ENCODE measurements at regions not wholly inside any gene's neighbourhood (a gene's known extent, or its start where the extent isn't known, plus 50 kb on each side); places are given as distances from the start of the nearest gene placed in this dataset.
"Not testable (repeated sequence)": the region's sequence is repeated elsewhere in the genome, so short reads cannot be mapped to it uniquely, and the experiment has no call there.

GRCh38 chr20:22691369-22692118 lies 107.2 kb upstream of the FOXA2 start:
- H3K4me1 ChIP-seq, result peaks cover 20% of the 10 kb centered on the region
- H3K4me3 ChIP-seq, result no peak overlapping the region
- DNase-seq (peak; percentile 82), ATAC-seq (peak; percentile 92 to 93)
- intact Hi-C loops (cut with DNase I), result no loop called here
- no peaks in the 10 kb centered on the region for H3K9me3 ChIP-seq
- H3K27ac ChIP-seq, result no peak overlapping the region
- no peaks in the 10 kb centered on the region for H3K27me3 ChIP-seq (ENCODE audit: low read depth)
- peak; percentile 93 for TF ChIP-seq CTCF (IDR thresholded peaks at IDR 0.05)
- no peaks in the 10 kb centered on the region for H3K36me3 ChIP-seq

GRCh38 chr20:22692119-22692475 lies 107.7 kb upstream of the FOXA2 start:
- Histone ChIP-seq H3K9me3 (no peaks in the 10 kb centered on the region), H3K36me3 (no peaks in the 10 kb centered on the region), H3K27ac (no peak overlapping the region), H3K4me3 (no peak overlapping the region), H3K27me3 (ENCODE audit: low read depth) (no peaks in the 10 kb centered on the region), H3K4me1 (peaks cover 20% of the 10 kb centered on the region)
- intact Hi-C loops (cut with DNase I), result no loop called here
- ATAC-seq (no peak), DNase-seq (no peak)
- TF ChIP-seq CTCF (IDR thresholded peaks at IDR 0.05), result no peak

GRCh38 chr20:22692620-22693019 lies 108.2 kb upstream of the FOXA2 start:
- intact Hi-C loops (cut with DNase I), result not testable (repeated sequence)

GRCh38 chr20:22696759-22697158 lies 112.4 kb upstream of the FOXA2 start:
- Histone ChIP-seq H3K27ac (no peak overlapping the region), H3K36me3 (no peaks in the 10 kb centered on the region), H3K27me3 (ENCODE audit: low read depth) (no peaks in the 10 kb centered on the region), H3K9me3 (no peaks in the 10 kb centered on the region), H3K4me3 (no peak overlapping the region), H3K4me1 (peaks cover 8% of the 10 kb centered on the region)
- intact Hi-C loops (cut with DNase I), result no loop called here
- TF ChIP-seq CTCF (IDR thresholded peaks at IDR 0.05), result no peak
- no peak for ATAC-seq
- no peak for DNase-seq

More at GRCh38 chr20:22692620-22693019, 108.2 kb upstream of the FOXA2 start:
- H3K4me1 ChIP-seq, result peaks cover 20% of the 10 kb centered on the region
- not testable (repeated sequence) for H3K27ac ChIP-seq; H3K9me3 ChIP-seq; H3K4me3 ChIP-seq; H3K27me3 ChIP-seq (ENCODE audit: low read depth); H3K36me3 ChIP-seq; ATAC-seq; DNase-seq

- no peak for ATAC-seq
- no peaks in the 10 kb centered on the region for H3K27me3 ChIP-seq (ENCODE audit: low read depth)
- intact Hi-C loops (cut with DNase I), result no loop called here
- H3K27ac ChIP-seq, result no peak overlapping the region
- no peaks in the 10 kb centered on the region for H3K36me3 ChIP-seq
- no peak overlapping the region for H3K4me3 ChIP-seq
- no peak for TF ChIP-seq CTCF (IDR thresholded peaks at IDR 0.05)
- no peak for DNase-seq
- H3K4me1 ChIP-seq, result no peaks in the 10 kb centered on the region
- no peaks in the 10 kb centered on the region for H3K9me3 ChIP-seq
Observed at GRCh38 chr20:22698259-22698842, 114.0 kb upstream of the FOXA2 start.

GRCh38 chr20:22699396-22699795 lies 115.0 kb upstream of the FOXA2 start:
- no peak for ATAC-seq
- no peaks in the 10 kb centered on the region for H3K9me3 ChIP-seq
- no peak for TF ChIP-seq CTCF (IDR thresholded peaks at IDR 0.05)

More at GRCh38 chr20:22699396-22699795, 115.0 kb upstream of the FOXA2 start:
- Histone ChIP-seq H3K27me3 (ENCODE audit: low read depth) (no peaks in the 10 kb centered on the region), H3K4me1 (no peaks in the 10 kb centered on the region), H3K4me3 (no peak overlapping the region), H3K36me3 (no peaks in the 10 kb centered on the region), H3K27ac (no peak overlapping the region)
- DNase-seq, result no peak
- intact Hi-C loops (cut with DNase I), result no loop called here

Data from lower lobe of right lung (tissue), 2 donors.